Peyer's patch (tissue), 4 donors: ENCODE measurements at regions not wholly inside any gene's neighbourhood (a gene's known extent, or its start where the extent isn't known, plus 50 kb on each side); places are given as distances from the start of the nearest gene placed in this dataset.

Experiments
- CTCF ChIP-seq, 6 experiments: fragments of 450-650 bp in 4 of 6; fragments of 200-600 bp in 2 of 6; sonication (generic) in 1 of 6; IDR thresholded peaks; one replicate each; pipeline ENCODE4 v1.5.1; 2017 to 2019; ENCODE audit warnings: antibody characterized with exemption in 6 of 6, mild to moderate bottlenecking in 3 of 6, moderate library complexity in 1 of 6
- POLR2A ChIP-seq, 2 donors: fragments of 450-650 bp; IDR thresholded peaks; one replicate each; pipeline ENCODE4 v1.5.1; 2017; ENCODE audit warnings: antibody characterized with exemption in 2 of 2, mild to moderate bottlenecking in 2 of 2, moderate library complexity in 2 of 2

- TF ChIP-seq CTCF (IDR thresholded peaks at IDR 0.05): no peak
- no peak for TF ChIP-seq POLR2A (IDR thresholded peaks at IDR 0.05)
Observed at GRCh38 chr9:73667749-73668148, 516.1 kb downstream of the ANXA1 start.
